ENCODE measurements at regions not wholly inside any gene's neighbourhood (a gene's known extent, or its start where the extent isn't known, plus 50 kb on each side); places are given as distances from the start of the nearest gene placed in this dataset.

DNA sequence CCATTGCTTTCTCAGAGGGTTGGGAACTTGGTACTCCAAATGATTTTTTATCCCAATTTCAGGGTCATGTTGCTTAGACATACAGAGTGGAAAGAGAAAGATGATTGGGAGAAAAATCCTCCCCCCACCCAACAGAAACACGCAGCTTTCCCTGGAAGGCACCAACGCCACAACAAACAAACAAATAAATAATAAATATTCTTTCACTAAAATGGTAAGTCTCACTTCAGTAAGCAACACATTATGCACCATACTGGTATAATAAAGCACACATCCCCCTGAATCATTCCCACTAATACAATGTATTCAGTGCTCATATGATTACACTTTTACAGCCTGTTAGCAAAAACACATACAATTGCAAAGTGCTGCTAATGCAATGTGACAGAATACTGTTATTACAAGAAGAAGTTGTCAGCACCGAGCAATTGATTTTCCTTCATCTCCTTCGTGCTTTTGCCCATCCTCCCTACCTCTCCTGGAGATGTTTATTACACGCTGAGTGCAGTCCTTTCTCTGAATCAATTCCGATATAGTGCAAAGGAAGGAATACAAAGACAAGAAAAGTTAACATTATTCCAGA, 359.9 kb downstream of the TXNL1 start:
- TF ChIP-seq EZH2 (IDR thresholded peaks at IDR 0.05) (no peak), POLR2AphosphoS5 (IDR thresholded peaks at IDR 0.05; ENCODE audit: borderline replicate concordance, low read depth, low read length) (no peak), FOXP2 (optimal IDR thresholded peaks at IDR 0.05; ENCODE audit: control extremely low read depth, extremely low read length, insufficient read depth) (no peak)

Measured in SK-N-MC (cell line).